Psoas muscle (tissue), 7 donors: ENCODE measurements at regions not wholly inside any gene's neighbourhood (a gene's known extent, or its start where the extent isn't known, plus 50 kb on each side); places are given as distances from the start of the nearest gene placed in this dataset.

ENCODE experiments used
- ATAC-seq, 4 donors: fragments of 200-7000 bp; cut with Tn5 transposase; one replicate each; pipeline ENCODE4 v1.9.1; 2020; ENCODE audit warnings: moderate library complexity in 3 of 4, mild to moderate bottlenecking in 2 of 4
- DNase-seq, 2 donors: peaks; one replicate each; pipeline ENCODE4 v3.0.0-alpha.2; 2020
- H3K27ac ChIP-seq: fragments of 200-600 bp; one replicate; pipeline ENCODE4 v1.8.0; 2022
- H3K27me3 ChIP-seq, 3 donors: fragments of 200-600 bp in 1 of 3; one replicate each; pipeline versions ENCODE4 v1.6.1 to v1.8.0; 2013 to 2022; ENCODE audit warnings: low read length in 2 of 3, mild to moderate bottlenecking in 2 of 3, moderate library complexity in 1 of 3; ENCODE audit not compliant: insufficient read depth in 3 of 3
- H3K36me3 ChIP-seq, 2 donors: fragments of 200-600 bp in 1 of 2; one replicate each; pipeline versions ENCODE4 v1.6.1 to v1.8.0; 2013 to 2022; ENCODE audit warnings: low read depth in 1 of 2, mild to moderate bottlenecking in 1 of 2, moderate library complexity in 1 of 2; ENCODE audit not compliant: insufficient read depth in 1 of 2
- H3K4me1 ChIP-seq: fragments of 200-600 bp; one replicate; pipeline ENCODE4 v1.8.0; 2022
- H3K4me3 ChIP-seq: fragments of 200-600 bp; one replicate; pipeline ENCODE4 v1.8.0; 2022; ENCODE audit warnings: mild to moderate bottlenecking
- H3K9me3 ChIP-seq: fragments of 200-600 bp; one replicate; pipeline ENCODE4 v1.8.0; 2022
- WGBS, 3 donors: extraction: QIAGEN DNeasy Blood & Tissue Kit; methylation state at CpG; one replicate each; pipeline versions ENCODE4 v1.1.6 to v1.1.7; 2013; 5-methylcytosine and 5-hydroxymethylcytosine counted together
- intact Hi-C, 2 donors: fragments of 100-400 bp; cut with DNase I; formaldehyde crosslinking; loops; one replicate each; pipeline versions ENCODE4 v1.11.0 to v1.14.2; 2022
- TF ChIP-seq, protein P1 (sequence below): fragments of 200-600 bp; IDR thresholded peaks from one replicate; pipeline ENCODE4 v1.8.0; 2022; ENCODE audit warnings: antibody characterized with exemption
- donor health status: healthy with polysubstance abuse.
- donor health status: DM: no; HTN: no; CAD: no; lungs with moderate emphysema.
- donor health status: Bipolar disorder and iron deficiency.
- donor health status: healthy.
- donor health status: DM: yes; HTN: yes; CAD: no.
- donor health status: DM: no; HTN: no; CAD: no.
- donor health status: DM: yes; HTN: yes; CAD: no.

- no peak overlapping the region for H3K27ac ChIP-seq
- no peaks in the 10 kb centered on the region for H3K4me1 ChIP-seq
- intact Hi-C loops = no loop called here
- H3K9me3 ChIP-seq = no peaks in the 10 kb centered on the region
- TF ChIP-seq, protein P1, sequence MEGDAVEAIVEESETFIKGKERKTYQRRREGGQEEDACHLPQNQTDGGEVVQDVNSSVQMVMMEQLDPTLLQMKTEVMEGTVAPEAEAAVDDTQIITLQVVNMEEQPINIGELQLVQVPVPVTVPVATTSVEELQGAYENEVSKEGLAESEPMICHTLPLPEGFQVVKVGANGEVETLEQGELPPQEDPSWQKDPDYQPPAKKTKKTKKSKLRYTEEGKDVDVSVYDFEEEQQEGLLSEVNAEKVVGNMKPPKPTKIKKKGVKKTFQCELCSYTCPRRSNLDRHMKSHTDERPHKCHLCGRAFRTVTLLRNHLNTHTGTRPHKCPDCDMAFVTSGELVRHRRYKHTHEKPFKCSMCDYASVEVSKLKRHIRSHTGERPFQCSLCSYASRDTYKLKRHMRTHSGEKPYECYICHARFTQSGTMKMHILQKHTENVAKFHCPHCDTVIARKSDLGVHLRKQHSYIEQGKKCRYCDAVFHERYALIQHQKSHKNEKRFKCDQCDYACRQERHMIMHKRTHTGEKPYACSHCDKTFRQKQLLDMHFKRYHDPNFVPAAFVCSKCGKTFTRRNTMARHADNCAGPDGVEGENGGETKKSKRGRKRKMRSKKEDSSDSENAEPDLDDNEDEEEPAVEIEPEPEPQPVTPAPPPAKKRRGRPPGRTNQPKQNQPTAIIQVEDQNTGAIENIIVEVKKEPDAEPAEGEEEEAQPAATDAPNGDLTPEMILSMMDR = no peak
- H3K4me3 ChIP-seq = no peak overlapping the region
- H3K27me3 ChIP-seq = no peaks in the 10 kb centered on the region
- DNase-seq (no peak), ATAC-seq (no peak)
- WGBS, 3 donors = 87 to 98% (median 93%) methylated on average over 3 of the region's 3 CpGs
- no peaks in the 10 kb centered on the region for H3K36me3 ChIP-seq
Measured at GRCh38 chr1:218600968-218601367, 255.8 kb downstream of the TGFB2 start.

GRCh38 chr1:218604217-218604616 lies 259.1 kb downstream of the TGFB2 start:
- Histone ChIP-seq H3K9me3 (peaks cover 9% of the 10 kb centered on the region), H3K4me1 (no peaks in the 10 kb centered on the region), H3K4me3 (no peak overlapping the region), H3K27me3 (no peaks in the 10 kb centered on the region), H3K27ac (no peak overlapping the region), H3K36me3 (no peaks in the 10 kb centered on the region)
- 95 to 100% (median 97%) methylated on average over 1 of the region's 1 CpG for WGBS, 3 donors
- TF ChIP-seq, protein P1 = no peak
- ATAC-seq (no peak), DNase-seq (no peak)
- intact Hi-C loops = no loop called here

DNA sequence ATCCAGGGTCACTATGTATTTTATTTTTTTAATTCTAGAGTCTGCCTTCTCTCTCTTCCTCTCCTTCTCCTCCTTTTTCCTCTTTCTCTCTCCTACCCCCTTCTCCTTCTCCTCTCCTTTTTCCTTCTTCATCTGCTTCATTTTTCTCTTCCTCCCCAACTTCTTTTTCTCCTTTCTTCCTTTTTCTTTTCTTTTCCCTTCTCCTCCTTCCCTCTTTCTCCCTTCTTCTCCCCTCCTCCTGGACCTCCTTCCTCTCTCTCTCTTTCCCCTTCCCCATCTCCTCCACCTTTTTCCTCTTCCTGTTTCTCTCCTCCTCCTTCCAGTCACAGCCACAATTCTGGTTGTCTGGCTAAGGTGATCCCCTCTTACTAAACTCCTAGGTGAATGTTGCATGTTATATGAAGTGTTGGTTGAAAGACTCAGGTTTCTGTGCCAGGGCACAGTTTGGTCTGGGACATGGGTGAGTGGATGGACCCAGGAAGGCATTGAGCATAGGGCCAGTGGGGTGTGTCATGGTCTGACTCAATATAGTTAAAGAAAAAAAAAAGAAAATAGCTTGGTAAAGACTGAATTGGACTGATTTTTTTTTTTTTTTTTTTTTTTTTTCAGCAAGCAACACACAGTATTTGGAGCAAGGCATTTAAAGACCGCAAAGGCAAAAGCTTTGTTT lies 266.9 kb downstream of the TGFB2 start:
- H3K4me3 ChIP-seq = no peak overlapping the region
- 82 to 88% (median 83%) methylated on average over 1 of the region's 1 CpG for WGBS, 3 donors
- ATAC-seq = no peak

DNA sequence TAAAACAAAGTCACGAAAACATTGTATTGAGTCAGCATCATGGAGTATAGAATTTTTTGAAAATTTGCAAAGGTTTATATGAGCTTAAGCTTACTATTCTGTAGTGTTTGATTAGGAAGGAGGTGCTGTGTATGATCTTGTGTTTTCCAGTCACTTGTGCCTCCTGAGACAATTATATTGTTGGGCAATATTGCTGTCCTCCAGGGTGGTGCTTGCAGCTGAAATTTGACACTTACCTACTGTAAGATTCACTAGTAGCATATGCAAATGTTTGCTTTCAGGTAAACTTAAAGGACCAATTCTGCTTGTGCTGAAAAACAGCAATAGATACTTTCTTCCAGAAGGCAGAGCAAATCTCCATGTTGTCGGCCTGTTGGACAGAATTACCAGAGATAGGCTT lies 268.0 kb downstream of the TGFB2 start:
- DNase-seq (no peak), ATAC-seq (no peak)
- no peaks in the 10 kb centered on the region for H3K27me3 ChIP-seq
- intact Hi-C loops = no loop called here
- H3K4me1 ChIP-seq = no peaks in the 10 kb centered on the region
- TF ChIP-seq, protein P1 = no peak
- H3K36me3 ChIP-seq = no peaks in the 10 kb centered on the region
- 87 to 92% (median 88%) methylated on average over 2 of the region's 2 CpGs for WGBS, 3 donors
- H3K27ac ChIP-seq = no peak overlapping the region
- peaks cover 6% of the 10 kb centered on the region for H3K9me3 ChIP-seq
- no peak overlapping the region for H3K4me3 ChIP-seq

More for the DNA sequence above, 266.9 kb downstream of the TGFB2 start:
- no peak for DNase-seq
- TF ChIP-seq, protein P1 = no peak
- no peaks in the 10 kb centered on the region for H3K27me3 ChIP-seq
- H3K9me3 ChIP-seq = peaks cover 9% of the 10 kb centered on the region
- H3K27ac ChIP-seq = no peak overlapping the region
- H3K4me1 ChIP-seq = no peaks in the 10 kb centered on the region
- intact Hi-C loops = no loop called here
- H3K36me3 ChIP-seq = no peaks in the 10 kb centered on the region

DNA sequence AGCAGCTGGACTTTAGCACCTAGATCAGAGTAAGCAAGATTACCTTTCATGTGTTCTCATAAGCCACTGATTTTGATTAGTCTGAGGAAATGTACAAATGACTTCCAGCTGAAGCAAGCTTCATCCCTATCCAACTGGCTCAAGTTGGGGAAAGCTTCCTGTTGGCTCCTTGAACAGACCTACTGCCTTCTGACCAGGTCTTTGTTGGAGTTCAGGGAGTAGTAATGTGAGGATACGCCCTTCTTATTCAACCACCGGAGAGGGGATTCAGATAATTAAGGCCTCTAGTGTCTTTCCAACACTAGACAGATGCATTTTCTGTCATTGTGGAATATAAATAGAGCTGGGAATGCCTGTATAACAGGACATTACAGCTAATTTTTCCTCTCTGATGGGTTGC lies 268.9 kb downstream of the TGFB2 start:
- WGBS, 3 donors = 78 to 82% (median 80%) methylated on average over 2 of the region's 2 CpGs
- Histone ChIP-seq H3K9me3 (no peaks in the 10 kb centered on the region), H3K36me3 (no peaks in the 10 kb centered on the region), H3K27ac (no peak overlapping the region), H3K4me1 (no peaks in the 10 kb centered on the region), H3K27me3 (no peaks in the 10 kb centered on the region), H3K4me3 (no peak overlapping the region)
- DNase-seq (no peak), ATAC-seq (no peak)
- TF ChIP-seq, protein P1 = no peak
- intact Hi-C loops = no loop called here
